WI38 (cell line): ENCODE measurements at regions not wholly inside any gene's neighbourhood (a gene's known extent, or its start where the extent isn't known, plus 50 kb on each side); places are given as distances from the start of the nearest gene placed in this dataset.

Source experiments
- H3K4me3 ChIP-seq: 2 replicates; pipeline ENCODE4 v1.5.1; 2011; ENCODE audit warnings: low read depth, mild to moderate bottlenecking, control low read depth, low read length
- CTCF ChIP-seq: IDR thresholded peaks from 2 replicates; pipeline ENCODE4 v1.5.1; 2012; ENCODE audit warnings: low read depth, mild to moderate bottlenecking, control low read depth, low read length

GRCh38 chr7:13169356-13169755, 481.9 kb downstream of the ARL4A start:
- TF ChIP-seq CTCF: no peak
- no peak overlapping the region for H3K4me3 ChIP-seq

- no peak for TF ChIP-seq CTCF
Measured at GRCh38 chr7:13174991-13175390, 487.6 kb downstream of the ARL4A start.

GRCh38 chr7:13179011-13179582, 491.7 kb downstream of the ARL4A start:
- TF ChIP-seq CTCF: no peak
- H3K4me3 ChIP-seq: no peak overlapping the region

More at GRCh38 chr7:13174991-13175390, 487.6 kb downstream of the ARL4A start:
- no peak overlapping the region for H3K4me3 ChIP-seq

GRCh38 chr7:13179775-13180523, 492.5 kb downstream of the ARL4A start:
- TF ChIP-seq CTCF: no peak
- H3K4me3 ChIP-seq: no peak overlapping the region

- no peak for TF ChIP-seq CTCF
Measured at GRCh38 chr7:13181216-13181615, 493.8 kb downstream of the ARL4A start.

GRCh38 chr7:13185139-13185538, 497.7 kb downstream of the ARL4A start:
- no peak overlapping the region for H3K4me3 ChIP-seq
- TF ChIP-seq CTCF: no peak

More at GRCh38 chr7:13181216-13181615, 493.8 kb downstream of the ARL4A start:
- H3K4me3 ChIP-seq: no peak overlapping the region

GRCh38 chr7:13188236-13188805, 500.9 kb downstream of the ARL4A start:
- no peak for TF ChIP-seq CTCF
- no peak overlapping the region for H3K4me3 ChIP-seq
